Ishikawa (cell line): ENCODE measurements at regions not wholly inside any gene's neighbourhood (a gene's known extent, or its start where the extent isn't known, plus 50 kb on each side); places are given as distances from the start of the nearest gene placed in this dataset.

Source experiments
- EGR1 ChIP-seq: IDR thresholded peaks from 2 replicates; pipeline ENCODE4 v1.6.1; 2012
- FOXM1 ChIP-seq: IDR thresholded peaks from 2 replicates; pipeline ENCODE4 v1.6.1; 2012; ENCODE audit warnings: low read depth, borderline replicate concordance

DNA sequence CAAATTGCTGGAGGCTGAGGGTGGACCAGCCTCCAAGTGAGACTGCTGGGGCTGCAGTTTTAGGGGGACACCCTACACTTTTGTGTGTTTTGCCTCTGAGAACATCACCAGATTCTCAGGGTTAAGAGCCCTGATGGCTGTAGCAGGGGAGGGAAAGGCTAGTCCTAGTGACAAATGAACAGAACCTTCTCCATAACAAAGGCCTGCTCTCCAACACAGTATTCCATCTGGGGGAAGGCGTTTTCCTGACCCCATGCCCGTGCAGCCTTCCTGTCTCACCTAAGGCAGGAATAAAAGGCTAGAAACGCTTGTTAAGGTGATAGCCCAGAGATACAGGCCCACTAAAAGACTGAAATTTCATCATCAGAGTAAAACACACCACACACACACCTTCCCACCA is 50.2 kb upstream of the NSMCE3 start:
- TF ChIP-seq FOXM1 = no peak
- TF ChIP-seq EGR1 = no peak
